ELF-1 (cell line): ENCODE measurements at regions not wholly inside any gene's neighbourhood (a gene's known extent, or its start where the extent isn't known, plus 50 kb on each side); places are given as distances from the start of the nearest gene placed in this dataset.
"Not testable (repeated sequence)": the region's sequence is repeated elsewhere in the genome, so short reads cannot be mapped to it uniquely, and the experiment has no call there.

Experiments used
- DNase-seq: peaks from one replicate; pipeline ENCODE4 v3.0.0-alpha.2; 2016; ENCODE audit warnings: low read depth, low spot score

- not testable (repeated sequence) for DNase-seq
These were observed 138.5 kb downstream of the OR2B2 start for GRCh38 chr6:27773542-27774263.

GRCh38 chr6:27772261-27773001, 139.8 kb downstream of the OR2B2 start:
- peak; percentile 96 for DNase-seq

- no peak for DNase-seq
These were observed 141.0 kb downstream of the OR2B2 start for GRCh38 chr6:27771235-27771634.

- DNase-seq: peak; percentile 57
These were observed 141.5 kb downstream of the OR2B2 start for GRCh38 chr6:27770724-27771123.

GRCh38 chr6:27768556-27768955, 143.6 kb downstream of the OR2B2 start:
- DNase-seq: no peak

- DNase-seq: peak; percentile 87
These were observed 144.3 kb downstream of the OR2B2 start for GRCh38 chr6:27767851-27768250.

- no peak for DNase-seq
These were observed 145.8 kb downstream of the OR2B2 start for GRCh38 chr6:27766405-27766804.

- no peak for DNase-seq
These were observed 147.1 kb downstream of the OR2B2 start for GRCh38 chr6:27765028-27765590.

- DNase-seq: no peak
These were observed 150.8 kb downstream of the OR2B2 start for GRCh38 chr6:27761391-27761790.

- no peak for DNase-seq
These were observed 151.7 kb downstream of the OR2B2 start for GRCh38 chr6:27760464-27760863.

- DNase-seq: no peak
These were observed 152.3 kb downstream of the OR2B2 start for GRCh38 chr6:27759930-27760329.

- peak; percentile 61 for DNase-seq
These were observed 153.7 kb downstream of the OR2B2 start for GRCh38 chr6:27758491-27758890.

GRCh38 chr6:27757307-27757706, 154.9 kb downstream of the OR2B2 start:
- DNase-seq: peak; percentile 71

GRCh38 chr6:27755768-27756167, 156.4 kb downstream of the OR2B2 start:
- no peak for DNase-seq

- no peak for DNase-seq
These were observed 157.8 kb downstream of the OR2B2 start for GRCh38 chr6:27754408-27754782.

GRCh38 chr6:27753668-27754407, 158.4 kb downstream of the OR2B2 start:
- peak; percentile 89 for DNase-seq

- peak; percentile 85 for DNase-seq
These were observed 159.9 kb downstream of the OR2B2 start for GRCh38 chr6:27752038-27752885.

- DNase-seq: no peak
These were observed 163.5 kb downstream of the OR2B2 start for GRCh38 chr6:27748661-27749060.

GRCh38 chr6:27747637-27748036, 164.6 kb downstream of the OR2B2 start:
- no peak for DNase-seq

GRCh38 chr6:27746860-27747259, 165.3 kb downstream of the OR2B2 start:
- DNase-seq: not testable (repeated sequence)

GRCh38 chr6:27743787-27744186, 168.4 kb downstream of the OR2B2 start:
- DNase-seq: peak; percentile 74
